Effector memory CD4-positive, alpha-beta T cell (primary cell): ENCODE measurements at regions not wholly inside any gene's neighbourhood (a gene's known extent, or its start where the extent isn't known, plus 50 kb on each side); places are given as distances from the start of the nearest gene placed in this dataset.
"Not testable (repeated sequence)": the region's sequence is repeated elsewhere in the genome, so short reads cannot be mapped to it uniquely, and the experiment has no call there.

ENCODE experiments used
- DNase-seq, 3 donors: peaks; one replicate each; pipeline ENCODE4 v3.0.0-alpha.2; 2020
- H3K27ac ChIP-seq: 2 replicates; pipeline ENCODE4 v1.7.0; 2013; ENCODE audit warnings: mild to moderate bottlenecking, low read length, moderate library complexity; ENCODE audit not compliant: insufficient read depth, poor library complexity, severe bottlenecking
- H3K27me3 ChIP-seq: replicated peaks from 2 replicates; pipeline ENCODE4 v1.7.0; 2013; ENCODE audit warnings: mild to moderate bottlenecking, low read length; ENCODE audit not compliant: insufficient read depth, control insufficient read depth, poor library complexity, severe bottlenecking
- H3K36me3 ChIP-seq: 2 replicates; pipeline ENCODE4 v1.7.0; 2013; ENCODE audit warnings: mild to moderate bottlenecking, low read length, moderate library complexity; ENCODE audit not compliant: control insufficient read depth, insufficient read depth
- H3K4me1 ChIP-seq: 2 replicates; pipeline ENCODE4 v1.7.0; 2013; ENCODE audit warnings: low read length, mild to moderate bottlenecking; ENCODE audit not compliant: control insufficient read depth, insufficient read depth, poor library complexity, severe bottlenecking
- H3K4me3 ChIP-seq: 2 replicates; pipeline ENCODE4 v1.7.0; 2013; ENCODE audit warnings: low read length, low read depth, mild to moderate bottlenecking; ENCODE audit not compliant: insufficient read depth, poor library complexity, severe bottlenecking
- H3K9me3 ChIP-seq: 2 replicates; pipeline ENCODE4 v1.7.0; 2013; ENCODE audit warnings: mild to moderate bottlenecking, low read length, moderate library complexity; ENCODE audit not compliant: control insufficient read depth

DNA sequence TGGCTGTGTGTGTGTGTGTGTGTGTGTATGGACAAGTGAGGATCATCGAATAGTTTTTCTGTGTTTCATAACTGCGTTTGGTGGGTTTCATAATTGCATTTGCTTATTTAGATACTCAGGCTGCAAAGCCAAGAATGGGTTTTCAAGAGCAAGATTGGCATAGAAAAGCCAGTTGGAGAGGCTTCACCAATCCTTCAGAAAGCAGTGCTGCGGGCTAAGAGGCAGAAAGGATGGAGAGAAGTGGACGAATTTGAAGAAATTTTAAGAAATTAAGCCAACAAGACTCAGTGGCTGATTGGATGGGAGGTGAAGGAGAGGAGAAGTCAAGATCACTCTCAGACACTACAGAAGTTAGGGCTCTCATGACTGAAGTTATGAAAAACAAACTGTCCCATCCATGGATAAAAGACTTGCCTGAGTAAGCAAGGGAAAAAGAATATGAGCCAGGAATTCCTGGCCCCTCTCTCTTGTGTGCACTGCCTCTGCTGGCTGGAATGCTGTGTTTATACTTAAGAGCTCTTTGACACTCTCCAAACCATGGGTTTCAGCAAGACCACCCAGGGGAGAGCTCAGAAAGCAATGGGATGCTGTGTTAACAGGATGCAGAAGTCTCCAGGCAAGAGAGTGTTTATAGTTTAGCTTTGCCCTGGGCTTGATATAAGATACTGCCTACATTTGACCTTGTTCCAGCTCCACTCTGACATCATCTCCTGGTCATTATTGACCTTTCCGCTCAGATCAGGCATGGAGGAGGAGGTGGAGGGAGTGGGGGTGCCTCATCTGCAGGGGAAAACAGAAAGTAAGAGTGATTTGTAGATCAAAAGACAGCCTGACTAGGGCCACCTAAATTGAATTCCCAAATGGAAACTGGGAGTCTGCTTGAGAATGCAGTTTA is 232.0 kb upstream of the PLXNA2 start:
- no peaks in the 10 kb centered on the region for H3K9me3 ChIP-seq
- H3K36me3 ChIP-seq, result no peaks in the 10 kb centered on the region
- H3K27me3 ChIP-seq, result no peaks in the 10 kb centered on the region
- no peak overlapping the region for H3K4me3 ChIP-seq
- no peaks in the 10 kb centered on the region for H3K4me1 ChIP-seq
- H3K27ac ChIP-seq, result no peak overlapping the region
- no peak for DNase-seq

GRCh38 chr1:208476846-208477170 is 232.6 kb upstream of the PLXNA2 start:
- Histone ChIP-seq H3K4me3 (no peak overlapping the region), H3K4me1 (no peaks in the 10 kb centered on the region), H3K27ac (no peak overlapping the region), H3K9me3 (no peaks in the 10 kb centered on the region), H3K36me3 (no peaks in the 10 kb centered on the region), H3K27me3 (no peaks in the 10 kb centered on the region)
- DNase-seq, result no peak

DNA sequence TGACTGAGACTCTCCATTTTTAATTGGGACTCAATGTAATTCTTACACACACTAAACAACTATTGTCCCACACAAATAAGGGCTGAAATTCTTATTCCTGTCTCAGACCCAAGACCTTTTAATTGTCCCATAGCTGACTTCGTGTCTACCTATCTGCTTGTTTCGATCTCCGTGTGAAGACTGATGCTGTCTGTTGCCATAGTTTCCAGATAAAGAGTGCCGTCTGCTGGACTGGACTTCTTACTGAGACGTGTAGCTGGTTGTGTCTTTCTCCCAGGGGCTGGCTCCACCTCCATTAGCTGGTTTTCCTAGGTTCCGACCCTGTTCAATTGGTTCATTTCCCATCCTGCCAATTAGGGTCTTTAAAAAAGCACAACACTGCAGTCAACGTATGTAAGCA is 235.3 kb upstream of the PLXNA2 start:
- Histone ChIP-seq H3K4me1 (no peaks in the 10 kb centered on the region), H3K27me3 (no peaks in the 10 kb centered on the region), H3K4me3 (no peak overlapping the region), H3K9me3 (no peaks in the 10 kb centered on the region), H3K36me3 (no peaks in the 10 kb centered on the region), H3K27ac (no peak overlapping the region)
- DNase-seq, result no peak

DNA sequence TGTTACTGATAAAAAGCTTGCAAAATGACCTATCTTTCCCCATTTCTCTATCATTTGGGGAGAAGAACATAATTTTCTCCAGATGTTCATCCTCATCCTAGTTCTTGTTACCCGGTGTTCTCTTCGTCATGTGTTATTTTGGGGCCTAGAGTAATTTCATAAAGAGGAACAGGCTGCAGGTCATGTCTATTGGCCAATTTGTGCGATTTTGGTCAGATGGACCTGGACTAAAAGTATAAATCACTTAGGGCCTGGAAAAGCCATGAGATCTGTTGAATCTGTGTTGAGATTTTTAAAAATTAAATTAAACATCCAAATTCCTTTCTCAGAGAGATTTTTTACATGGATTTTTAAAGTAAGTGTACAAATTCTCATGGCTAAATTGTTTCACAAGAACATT is 241.3 kb upstream of the PLXNA2 start:
- no peaks in the 10 kb centered on the region for H3K27me3 ChIP-seq
- no peak overlapping the region for H3K27ac ChIP-seq
- H3K9me3 ChIP-seq, result no peaks in the 10 kb centered on the region
- H3K4me1 ChIP-seq, result no peaks in the 10 kb centered on the region
- H3K4me3 ChIP-seq, result no peak overlapping the region
- no peaks in the 10 kb centered on the region for H3K36me3 ChIP-seq
- DNase-seq, result no peak

DNA sequence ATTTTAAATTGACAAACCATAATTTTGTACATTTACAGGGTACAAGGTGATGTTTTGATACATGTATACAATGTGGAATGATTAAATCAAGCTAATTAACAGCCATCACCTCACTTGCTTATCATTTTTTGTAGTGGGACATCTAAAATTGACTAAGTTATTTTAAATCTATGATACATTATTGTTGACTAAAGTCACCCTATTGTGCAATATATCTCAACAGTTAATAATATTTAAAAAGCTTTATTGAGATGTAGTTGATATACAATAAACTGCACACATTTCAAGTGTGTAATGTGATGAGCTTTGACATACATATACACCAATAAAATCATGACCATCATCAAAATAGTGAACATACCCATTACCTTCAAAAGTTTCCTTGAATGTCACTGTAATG is 242.5 kb upstream of the PLXNA2 start:
- H3K4me3 ChIP-seq, result no peak overlapping the region
- no peaks in the 10 kb centered on the region for H3K36me3 ChIP-seq
- no peak overlapping the region for H3K27ac ChIP-seq
- H3K27me3 ChIP-seq, result no peaks in the 10 kb centered on the region
- DNase-seq, result no peak
- H3K9me3 ChIP-seq, result no peaks in the 10 kb centered on the region
- no peaks in the 10 kb centered on the region for H3K4me1 ChIP-seq

DNA sequence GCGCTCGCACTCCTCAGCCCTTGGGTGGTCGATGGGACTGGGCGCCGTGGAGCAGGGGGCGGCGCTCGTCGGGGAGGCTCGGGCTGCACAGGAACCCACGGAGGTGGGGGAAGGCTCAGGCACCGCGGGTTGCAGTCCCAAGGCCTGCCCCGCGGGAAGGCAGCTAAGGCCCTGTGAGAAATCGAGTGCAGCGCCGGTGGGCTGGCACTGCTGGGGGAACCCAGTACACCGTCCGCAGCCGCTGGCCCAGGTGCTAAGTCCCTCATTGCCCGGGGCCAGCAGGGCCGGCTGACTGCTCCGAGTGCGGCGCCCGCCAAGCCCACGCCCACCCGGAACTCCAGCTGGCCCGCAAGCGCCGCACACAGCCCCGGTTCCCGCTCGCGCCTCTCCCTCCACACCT is 244.2 kb upstream of the PLXNA2 start:
- H3K36me3 ChIP-seq, H3K9me3 ChIP-seq, DNase-seq, H3K27ac ChIP-seq, H3K4me1 ChIP-seq, H3K27me3 ChIP-seq, H3K4me3 ChIP-seq: not testable (repeated sequence)

GRCh38 chr1:208496467-208497371 is 252.5 kb upstream of the PLXNA2 start:
- Histone ChIP-seq H3K27ac (no peak overlapping the region), H3K9me3 (no peaks in the 10 kb centered on the region), H3K4me3 (no peak overlapping the region), H3K36me3 (no peaks in the 10 kb centered on the region), H3K27me3 (peaks cover 6% of the 10 kb centered on the region), H3K4me1 (no peaks in the 10 kb centered on the region)
- no peak for DNase-seq

DNA sequence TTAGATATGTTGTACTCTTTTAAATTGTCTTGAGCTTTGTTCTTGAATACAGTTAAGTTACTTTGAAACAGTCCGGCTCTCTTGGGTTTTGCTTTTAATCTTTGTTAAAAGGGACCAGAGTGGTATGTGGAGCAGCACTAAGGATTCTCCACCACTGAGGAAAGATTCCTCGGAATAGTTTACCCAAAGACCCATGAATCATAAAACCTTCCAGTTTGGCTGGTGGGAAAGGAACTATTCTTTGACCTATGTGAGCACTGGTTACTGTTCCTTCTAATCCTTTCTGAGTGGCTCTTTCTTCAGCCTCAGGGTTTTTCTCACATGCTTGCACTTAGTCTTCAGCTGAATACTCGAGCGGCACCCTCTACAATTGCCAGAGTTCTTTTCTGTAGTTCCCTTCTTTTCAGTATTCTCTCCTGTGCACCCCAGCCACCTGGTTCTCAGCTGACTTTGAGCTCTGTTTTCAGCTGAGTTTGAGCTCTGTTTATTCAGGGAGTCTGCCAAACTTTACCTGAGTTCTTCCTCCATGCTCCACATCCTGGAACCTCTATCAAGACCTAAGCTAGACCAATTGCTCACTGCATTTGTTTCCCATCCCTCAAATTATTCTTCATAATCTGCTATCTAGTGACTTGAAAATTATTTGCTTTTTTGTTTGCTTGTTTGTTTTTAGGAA is 253.8 kb upstream of the PLXNA2 start:
- Histone ChIP-seq H3K27ac (no peak overlapping the region), H3K4me3 (no peak overlapping the region), H3K9me3 (no peaks in the 10 kb centered on the region), H3K36me3 (no peaks in the 10 kb centered on the region), H3K27me3 (peaks cover 6% of the 10 kb centered on the region), H3K4me1 (no peaks in the 10 kb centered on the region)
- no peak for DNase-seq

DNA sequence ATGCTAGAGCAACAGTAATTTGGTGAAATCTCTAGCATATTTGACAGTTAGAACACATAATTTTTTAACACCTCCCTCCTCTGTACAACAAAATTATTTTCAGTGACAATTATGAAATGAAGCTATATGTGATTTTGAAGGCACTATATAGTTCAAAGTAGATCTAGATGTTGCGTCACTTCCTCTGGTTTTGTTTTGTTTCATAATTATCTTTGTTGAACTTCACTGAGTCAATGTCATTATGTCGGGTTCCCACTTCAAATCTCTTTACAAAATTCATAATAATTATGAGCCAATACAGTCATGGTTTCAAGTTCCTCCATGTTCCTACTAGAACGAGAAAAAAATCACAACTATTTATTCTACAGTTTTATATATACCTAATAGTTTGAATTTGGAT is 254.8 kb upstream of the PLXNA2 start:
- Histone ChIP-seq H3K27ac (no peak overlapping the region), H3K9me3 (no peaks in the 10 kb centered on the region), H3K27me3 (peaks cover 6% of the 10 kb centered on the region), H3K4me3 (no peak overlapping the region), H3K4me1 (no peaks in the 10 kb centered on the region), H3K36me3 (no peaks in the 10 kb centered on the region)
- no peak for DNase-seq

DNA sequence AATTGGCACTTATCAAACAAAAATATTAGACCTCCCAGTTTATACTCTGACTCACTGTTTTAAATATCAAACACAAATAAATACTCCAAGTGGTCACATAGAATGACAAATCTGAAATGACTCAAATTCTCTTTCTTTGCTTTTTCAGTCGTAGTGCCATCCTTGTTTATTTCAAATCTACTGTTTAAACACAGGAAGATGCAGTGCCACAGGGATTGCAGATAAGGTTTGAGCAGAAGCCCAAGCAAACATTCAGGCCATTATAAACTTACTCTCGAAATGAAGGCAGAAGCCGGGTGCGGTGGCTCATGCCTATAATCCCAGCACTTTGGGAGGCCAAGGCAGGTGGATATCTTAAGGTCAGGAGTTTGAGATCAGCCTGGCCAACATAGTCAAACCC is 255.4 kb upstream of the PLXNA2 start:
- no peak for DNase-seq
- Histone ChIP-seq H3K9me3 (no peaks in the 10 kb centered on the region), H3K4me1 (no peaks in the 10 kb centered on the region), H3K27me3 (peaks cover 6% of the 10 kb centered on the region), H3K36me3 (no peaks in the 10 kb centered on the region), H3K4me3 (no peak overlapping the region), H3K27ac (no peak overlapping the region)
